ENCODE measurements at regions not wholly inside any gene's neighbourhood (a gene's known extent, or its start where the extent isn't known, plus 50 kb on each side); places are given as distances from the start of the nearest gene placed in this dataset.
"Not testable (repeated sequence)": the region's sequence is repeated elsewhere in the genome, so short reads cannot be mapped to it uniquely, and the experiment has no call there.

- DNase-seq = not testable (repeated sequence)
Measured at GRCh38 chr11:135011313-135011712, 599.3 kb upstream of the B3GAT1 start.

GRCh38 chr11:135009125-135009524 is 597.1 kb upstream of the B3GAT1 start:
- no peak for DNase-seq

- no peak for DNase-seq
Measured at GRCh38 chr11:135008412-135008811, 596.4 kb upstream of the B3GAT1 start.

- no peak for DNase-seq
Measured at GRCh38 chr11:135008001-135008405, 596.0 kb upstream of the B3GAT1 start.

GRCh38 chr11:135006800-135007199 is 594.8 kb upstream of the B3GAT1 start:
- no peak for DNase-seq

GRCh38 chr11:135004495-135004894 is 592.5 kb upstream of the B3GAT1 start:
- no peak for DNase-seq

- DNase-seq = no peak
Measured at GRCh38 chr11:135002236-135002635, 590.2 kb upstream of the B3GAT1 start.

GRCh38 chr11:135001581-135001980 is 589.5 kb upstream of the B3GAT1 start:
- DNase-seq = no peak

GRCh38 chr11:135001065-135001464 is 589.0 kb upstream of the B3GAT1 start:
- not testable (repeated sequence) for DNase-seq

- DNase-seq = no peak
Measured at GRCh38 chr11:134999590-134999989, 587.5 kb upstream of the B3GAT1 start.

GRCh38 chr11:134997652-134998320 is 585.7 kb upstream of the B3GAT1 start:
- DNase-seq = no peak

- DNase-seq = no peak
Measured at GRCh38 chr11:134995741-134996140, 583.7 kb upstream of the B3GAT1 start.

GRCh38 chr11:134994431-134994830 is 582.4 kb upstream of the B3GAT1 start:
- DNase-seq = no peak

GRCh38 chr11:134993691-134994243 is 581.7 kb upstream of the B3GAT1 start:
- DNase-seq = no peak

- DNase-seq = no peak
Measured at GRCh38 chr11:134992981-134993380, 580.9 kb upstream of the B3GAT1 start.

GRCh38 chr11:134988495-134988894 is 576.5 kb upstream of the B3GAT1 start:
- DNase-seq = no peak

GRCh38 chr11:134987822-134988221 is 575.8 kb upstream of the B3GAT1 start:
- no peak for DNase-seq

- DNase-seq = no peak
Measured at GRCh38 chr11:134987223-134987768, 575.3 kb upstream of the B3GAT1 start.

- no peak for DNase-seq
Measured at GRCh38 chr11:134984421-134984820, 572.4 kb upstream of the B3GAT1 start.

GRCh38 chr11:134982432-134982831 is 570.4 kb upstream of the B3GAT1 start:
- not testable (repeated sequence) for DNase-seq

GRCh38 chr11:134981835-134982234 is 569.8 kb upstream of the B3GAT1 start:
- DNase-seq = no peak

- DNase-seq = no peak
Measured at GRCh38 chr11:134980819-134981710, 569.0 kb upstream of the B3GAT1 start.

- DNase-seq = not testable (repeated sequence)
Measured at GRCh38 chr11:134979089-134979457, 567.0 kb upstream of the B3GAT1 start.

Measured in CD4-positive, alpha-beta T cell treated with Interleukin-17A for 4 hours (primary cell).